SK-N-MC (cell line): ENCODE measurements at regions not wholly inside any gene's neighbourhood (a gene's known extent, or its start where the extent isn't known, plus 50 kb on each side); places are given as distances from the start of the nearest gene placed in this dataset.

Experiments
- DNase-seq: peaks from one replicate; pipeline ENCODE4 v3.0.0-alpha.2; 2011; ENCODE audit warnings: low read depth, low spot score
- H3K27ac ChIP-seq: fragments of 200-600 bp; sonication (generic); 2 replicates; pipeline ENCODE4 v1.5.1; 2016; ENCODE audit warnings: mixed run types
- H3K36me3 ChIP-seq: fragments of 200-600 bp; sonication (generic); 2 replicates; pipeline ENCODE4 v1.6.1; 2017; ENCODE audit warnings: antibody characterized with exemption, low read length, mixed read lengths; ENCODE audit not compliant: insufficient read depth
- H3K4me3 ChIP-seq: fragments of 200-600 bp; sonication (generic); 2 replicates; pipeline ENCODE4 v1.5.1; 2016
- H3K9ac ChIP-seq: fragments of 200-600 bp; sonication (generic); 2 replicates; pipeline ENCODE4 v1.8.0; 2017; ENCODE audit warnings: mixed run types, mixed read lengths; ENCODE audit not compliant: insufficient read length
- H3K9me3 ChIP-seq: fragments of 200-600 bp; sonication (generic); 2 replicates; pipeline ENCODE4 v1.6.1; 2017; ENCODE audit warnings: low read depth, mild to moderate bottlenecking, antibody characterized with exemption, low read length, moderate library complexity, mixed read lengths
- EZH2 ChIP-seq: fragments of 200-600 bp; sonication (generic); IDR thresholded peaks from one replicate; pipeline ENCODE4 v1.6.1; 2017; ENCODE audit warnings: antibody characterized with exemption
- FOXP2 ChIP-seq: optimal IDR thresholded peaks from 2 replicates; pipeline ENCODE3; 2011; ENCODE audit warnings: mild to moderate bottlenecking, moderate library complexity; ENCODE audit not compliant: insufficient read depth; ENCODE audit errors: extremely low read length, control extremely low read depth
- POLR2AphosphoS5 ChIP-seq: IDR thresholded peaks from 2 replicates; pipeline ENCODE4 v1.6.1; 2012; ENCODE audit warnings: mild to moderate bottlenecking, low read depth, low read length, borderline replicate concordance

- TF ChIP-seq FOXP2: no peak
- no peak for TF ChIP-seq EZH2
- TF ChIP-seq POLR2AphosphoS5: no peak
- no peaks in the 10 kb centered on the region for H3K9me3 ChIP-seq
- no peak for DNase-seq
- H3K4me3 ChIP-seq: no peak overlapping the region
- H3K36me3 ChIP-seq: no peaks in the 10 kb centered on the region
- no peak overlapping the region for H3K27ac ChIP-seq
- no peak overlapping the region for H3K9ac ChIP-seq
Observed at GRCh38 chr5:124796495-124796894, 50.1 kb upstream of the ZNF608 start.

DNA sequence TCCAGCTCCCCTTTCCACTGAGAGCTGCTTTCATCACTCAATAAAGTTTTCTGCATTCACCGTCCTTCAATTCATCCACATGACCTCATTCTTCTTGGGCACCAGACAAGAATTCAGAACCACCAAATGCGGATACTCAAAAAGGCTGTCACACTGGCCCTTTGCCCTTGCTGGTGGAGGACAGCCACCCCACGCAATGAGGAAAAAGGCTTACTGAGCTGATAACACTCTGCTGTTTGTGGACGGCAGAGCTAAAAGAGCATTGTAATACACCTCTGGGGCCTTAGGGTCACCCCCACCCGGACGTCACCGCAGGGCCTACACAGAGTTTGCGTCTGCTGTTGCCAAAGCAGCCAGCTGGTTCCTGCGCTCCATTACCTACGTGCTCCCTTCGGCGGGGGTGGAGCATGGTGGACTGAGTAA is 51.2 kb upstream of the ZNF608 start:
- no peak for TF ChIP-seq FOXP2
- no peak for TF ChIP-seq EZH2
- no peak for TF ChIP-seq POLR2AphosphoS5
- no peaks in the 10 kb centered on the region for H3K9me3 ChIP-seq
- DNase-seq: no peak

DNA sequence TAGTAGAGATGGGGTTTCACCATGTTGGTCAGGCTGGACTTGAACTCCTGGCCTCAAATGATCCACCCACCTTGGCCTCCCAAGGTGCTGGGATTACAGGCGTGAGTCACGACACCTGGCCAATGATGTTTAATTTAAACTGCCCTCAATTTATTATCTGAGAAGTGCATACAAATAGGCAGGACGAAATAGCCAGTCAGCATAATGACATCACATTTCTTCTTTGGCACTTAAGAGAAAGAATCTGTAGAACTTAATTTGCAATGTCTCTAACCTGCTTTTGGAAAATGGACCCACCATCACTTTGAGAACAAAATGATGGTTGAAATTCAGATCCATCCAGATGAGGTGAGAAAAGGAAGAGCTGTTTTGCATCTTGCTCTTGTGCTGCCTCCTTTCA is 52.5 kb upstream of the ZNF608 start:
- H3K9me3 ChIP-seq: no peaks in the 10 kb centered on the region
- H3K27ac ChIP-seq: no peak overlapping the region
- TF ChIP-seq POLR2AphosphoS5 (no peak), EZH2 (no peak), FOXP2 (no peak)
- H3K4me3 ChIP-seq: no peak overlapping the region
- no peak overlapping the region for H3K9ac ChIP-seq
- no peaks in the 10 kb centered on the region for H3K36me3 ChIP-seq
- no peak for DNase-seq

More for the DNA sequence above, 51.2 kb upstream of the ZNF608 start:
- Histone ChIP-seq H3K36me3 (no peaks in the 10 kb centered on the region), H3K27ac (no peak overlapping the region), H3K4me3 (no peak overlapping the region), H3K9ac (no peak overlapping the region)

- H3K4me3 ChIP-seq: no peak overlapping the region
- no peak for DNase-seq
- no peak for TF ChIP-seq FOXP2
- no peak for TF ChIP-seq POLR2AphosphoS5
- no peak for TF ChIP-seq EZH2
- H3K9me3 ChIP-seq: no peaks in the 10 kb centered on the region
- H3K36me3 ChIP-seq: no peaks in the 10 kb centered on the region
- no peak overlapping the region for H3K9ac ChIP-seq
- H3K27ac ChIP-seq: no peak overlapping the region
Observed at GRCh38 chr5:124801551-124801950, 55.1 kb upstream of the ZNF608 start.

- no peaks in the 10 kb centered on the region for H3K9me3 ChIP-seq
- no peaks in the 10 kb centered on the region for H3K36me3 ChIP-seq
- DNase-seq: no peak
- H3K27ac ChIP-seq: no peak overlapping the region
- H3K9ac ChIP-seq: no peak overlapping the region
- TF ChIP-seq POLR2AphosphoS5 (no peak), FOXP2 (no peak), EZH2 (no peak)
- no peak overlapping the region for H3K4me3 ChIP-seq
Observed at GRCh38 chr5:124803617-124804323, 57.3 kb upstream of the ZNF608 start.

GRCh38 chr5:124806026-124806372 is 59.6 kb upstream of the ZNF608 start:
- Histone ChIP-seq H3K4me3 (peak overlapping the region; percentile 71), H3K9ac (no peak overlapping the region), H3K27ac (0 out of 2 replicates have a peak overlapping the region, but pooled peaks have one; percentile 18), H3K9me3 (no peaks in the 10 kb centered on the region), H3K36me3 (no peaks in the 10 kb centered on the region)
- no peak for DNase-seq
- TF ChIP-seq EZH2 (no peak), FOXP2 (no peak), POLR2AphosphoS5 (no peak)

DNA sequence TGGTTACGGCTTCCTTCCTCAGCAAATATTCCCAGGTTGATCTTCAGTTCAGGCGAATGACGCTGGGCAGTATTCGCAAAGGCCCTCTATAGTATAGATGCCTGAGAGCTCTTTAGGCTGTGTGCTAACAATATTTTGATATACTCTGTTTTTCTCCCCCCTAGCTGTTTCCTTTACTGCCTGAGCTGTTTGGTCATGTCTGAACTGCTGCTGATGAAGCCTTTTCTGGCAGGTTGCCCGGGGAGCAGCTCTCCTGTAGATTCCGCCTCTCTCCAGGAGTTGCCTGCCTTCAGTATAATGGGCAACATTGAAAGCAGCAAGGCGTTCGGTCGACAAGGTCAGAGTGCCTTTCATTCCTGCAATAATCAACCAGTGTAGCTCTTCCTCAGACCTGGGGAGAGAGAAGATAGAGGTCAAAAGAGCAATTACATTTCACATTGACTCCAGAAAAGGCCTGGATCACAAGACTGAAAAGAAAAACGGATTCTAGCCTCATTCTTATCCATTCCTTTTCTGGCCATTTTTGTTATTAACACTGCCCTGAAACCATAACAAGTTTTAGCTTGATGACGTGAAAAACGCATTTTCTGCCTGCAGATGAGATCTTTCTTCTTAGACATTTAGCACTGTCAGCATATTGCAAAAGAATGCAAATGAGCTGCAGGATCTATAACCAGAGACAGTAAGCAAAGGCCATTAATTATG is 60.1 kb upstream of the ZNF608 start:
- peak overlapping the region; percentile 76 for H3K27ac ChIP-seq
- no peak overlapping the region for H3K9ac ChIP-seq
- no peaks in the 10 kb centered on the region for H3K9me3 ChIP-seq
- peak overlapping the region; percentile 71 for H3K4me3 ChIP-seq
- DNase-seq: peak; percentile 65
- TF ChIP-seq EZH2: no peak
- TF ChIP-seq POLR2AphosphoS5: peak; percentile 30; the same call in 1 of the 2 replicates
- no peaks in the 10 kb centered on the region for H3K36me3 ChIP-seq

DNA sequence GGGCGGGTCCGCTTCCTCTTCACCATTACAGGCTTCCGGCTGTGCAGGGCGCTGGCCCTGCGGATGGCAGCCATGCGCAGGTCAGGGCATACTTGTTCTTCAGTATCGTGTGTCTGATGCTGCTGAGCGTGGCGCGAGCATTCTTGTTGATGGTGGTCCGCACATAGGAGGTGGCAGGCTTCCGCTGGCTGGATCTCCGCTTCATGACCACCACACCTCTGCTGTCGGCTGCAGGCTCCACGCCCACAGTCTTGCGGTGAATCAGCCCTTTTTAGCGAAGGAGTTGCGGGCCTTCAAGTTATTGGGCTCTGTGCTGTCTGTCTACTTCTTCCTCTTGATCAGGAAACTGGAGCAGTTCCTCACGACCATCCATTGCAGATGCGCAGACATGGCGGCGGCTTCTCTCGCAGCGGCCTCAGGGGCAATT is 62.4 kb upstream of the ZNF608 start:
- Histone ChIP-seq H3K36me3 (no peaks in the 10 kb centered on the region), H3K9ac (no peak overlapping the region), H3K27ac (no peak overlapping the region), H3K9me3 (no peaks in the 10 kb centered on the region), H3K4me3 (no peak overlapping the region)
- DNase-seq: no peak
- TF ChIP-seq EZH2 (no peak), POLR2AphosphoS5 (no peak), FOXP2 (no peak)

- TF ChIP-seq FOXP2: no peak
- no peak for TF ChIP-seq EZH2
- TF ChIP-seq POLR2AphosphoS5: no peak
- no peaks in the 10 kb centered on the region for H3K36me3 ChIP-seq
- H3K9ac ChIP-seq: no peak overlapping the region
- H3K4me3 ChIP-seq: no peak overlapping the region
- no peak for DNase-seq
- H3K9me3 ChIP-seq: no peaks in the 10 kb centered on the region
- H3K27ac ChIP-seq: no peak overlapping the region
Observed at GRCh38 chr5:124810396-124811006, 64.1 kb upstream of the ZNF608 start.
